Psoas muscle (tissue), 7 donors: ENCODE measurements at regions not wholly inside any gene's neighbourhood (a gene's known extent, or its start where the extent isn't known, plus 50 kb on each side); places are given as distances from the start of the nearest gene placed in this dataset.
A peak's percentile ranks its signal among the peaks of the same experiment; 100 is the strongest.
"Not testable (repeated sequence)": the region's sequence is repeated elsewhere in the genome, so short reads cannot be mapped to it uniquely, and the experiment has no call there.

Source experiments
- ATAC-seq, 4 donors: fragments of 200-7000 bp; cut with Tn5 transposase; one replicate each; pipeline ENCODE4 v1.9.1; 2020; ENCODE audit warnings: moderate library complexity in 3 of 4, mild to moderate bottlenecking in 2 of 4
- DNase-seq, 2 donors: peaks; one replicate each; pipeline ENCODE4 v3.0.0-alpha.2; 2020
- H3K27ac ChIP-seq: fragments of 200-600 bp; one replicate; pipeline ENCODE4 v1.8.0; 2022
- H3K27me3 ChIP-seq, 3 donors: fragments of 200-600 bp in 1 of 3; one replicate each; pipeline versions ENCODE4 v1.6.1 to v1.8.0; 2013 to 2022; ENCODE audit warnings: low read length in 2 of 3, mild to moderate bottlenecking in 2 of 3, moderate library complexity in 1 of 3; ENCODE audit not compliant: insufficient read depth in 3 of 3
- H3K36me3 ChIP-seq, 2 donors: fragments of 200-600 bp in 1 of 2; one replicate each; pipeline versions ENCODE4 v1.6.1 to v1.8.0; 2013 to 2022; ENCODE audit warnings: low read depth in 1 of 2, mild to moderate bottlenecking in 1 of 2, moderate library complexity in 1 of 2; ENCODE audit not compliant: insufficient read depth in 1 of 2
- H3K4me1 ChIP-seq: fragments of 200-600 bp; one replicate; pipeline ENCODE4 v1.8.0; 2022
- H3K4me3 ChIP-seq: fragments of 200-600 bp; one replicate; pipeline ENCODE4 v1.8.0; 2022; ENCODE audit warnings: mild to moderate bottlenecking
- H3K9me3 ChIP-seq: fragments of 200-600 bp; one replicate; pipeline ENCODE4 v1.8.0; 2022
- CTCF ChIP-seq: fragments of 200-600 bp; IDR thresholded peaks from one replicate; pipeline ENCODE4 v1.8.0; 2022; ENCODE audit warnings: antibody characterized with exemption
- WGBS, 3 donors: extraction: QIAGEN DNeasy Blood & Tissue Kit; methylation state at CpG; one replicate each; pipeline versions ENCODE4 v1.1.6 to v1.1.7; 2013; 5-methylcytosine and 5-hydroxymethylcytosine counted together
- intact Hi-C, 2 donors: fragments of 100-400 bp; cut with DNase I; formaldehyde crosslinking; loops; one replicate each; pipeline versions ENCODE4 v1.11.0 to v1.14.2; 2022
- donor health status: healthy with polysubstance abuse.
- donor health status: DM: no; HTN: no; CAD: no; lungs with moderate emphysema.
- donor health status: Bipolar disorder and iron deficiency.
- donor health status: healthy.
- donor health status: DM: yes; HTN: yes; CAD: no.
- donor health status: DM: no; HTN: no; CAD: no.
- donor health status: DM: yes; HTN: yes; CAD: no.

- 8 to 49% (median 24%) methylated on average over 5 of the region's 5 CpGs for WGBS, 3 donors
- H3K27me3 ChIP-seq, result no peaks in the 10 kb centered on the region
- H3K36me3 ChIP-seq, result no peaks in the 10 kb centered on the region
- no peaks in the 10 kb centered on the region for H3K4me1 ChIP-seq
- intact Hi-C loops, result no loop called here
- no peak for TF ChIP-seq CTCF
- no peak overlapping the region for H3K4me3 ChIP-seq
- DNase-seq, result peak in 1 of 2 donors; percentile 17
- no peaks in the 10 kb centered on the region for H3K9me3 ChIP-seq
- H3K27ac ChIP-seq, result peak overlapping the region; percentile 3
- ATAC-seq, result peak; percentile 36 to 88 (median 58)
These were observed 66.5 kb downstream of the DMP1 start for GRCh38 chr4:87716371-87717265.

- H3K4me3 ChIP-seq, result no peak overlapping the region
- no peaks in the 10 kb centered on the region for H3K27me3 ChIP-seq
- DNase-seq (no peak), ATAC-seq (peak; percentile 37 to 80 (median 54))
- 36 to 48% (median 41%) methylated on average over 7 of the region's 7 CpGs for WGBS, 3 donors
- H3K36me3 ChIP-seq, result no peaks in the 10 kb centered on the region
- intact Hi-C loops, result no loop called here
- no peaks in the 10 kb centered on the region for H3K9me3 ChIP-seq
- H3K27ac ChIP-seq, result peak overlapping the region; percentile 3
- no peaks in the 10 kb centered on the region for H3K4me1 ChIP-seq
- TF ChIP-seq CTCF, result no peak
These were observed 67.4 kb downstream of the DMP1 start for GRCh38 chr4:87717276-87718031.

GRCh38 chr4:87718217-87718835 lies 68.2 kb downstream of the DMP1 start:
- TF ChIP-seq CTCF, result no peak
- peak; percentile 23 to 71 for DNase-seq
- no peaks in the 10 kb centered on the region for H3K36me3 ChIP-seq
- ATAC-seq, result peak; percentile 36 to 67 (median 55)
- no peaks in the 10 kb centered on the region for H3K27me3 ChIP-seq
- intact Hi-C loops, result no loop called here
- H3K4me3 ChIP-seq, result no peak overlapping the region
- H3K4me1 ChIP-seq, result no peaks in the 10 kb centered on the region
- H3K27ac ChIP-seq, result peak overlapping the region; percentile 3
- no peaks in the 10 kb centered on the region for H3K9me3 ChIP-seq
- 52 to 78% (median 56%) methylated on average over 5 of the region's 5 CpGs for WGBS, 3 donors

GRCh38 chr4:87720094-87720691 lies 70.1 kb downstream of the DMP1 start:
- intact Hi-C loops, result no loop called here
- no peak for ATAC-seq
- Histone ChIP-seq H3K4me1 (no peaks in the 10 kb centered on the region), H3K4me3 (no peak overlapping the region), H3K27me3 (no peaks in the 10 kb centered on the region), H3K36me3 (no peaks in the 10 kb centered on the region), H3K27ac (no peak overlapping the region), H3K9me3 (no peaks in the 10 kb centered on the region)
- 57 to 79% (median 70%) methylated on average over 1 of the region's 1 CpG for WGBS, 3 donors
- DNase-seq, result no peak
- no peak for TF ChIP-seq CTCF

- H3K27ac ChIP-seq, H3K36me3 ChIP-seq, intact Hi-C loops, ATAC-seq, H3K9me3 ChIP-seq, H3K27me3 ChIP-seq, DNase-seq, H3K4me3 ChIP-seq, H3K4me1 ChIP-seq: not testable (repeated sequence)
- 83 to 100% (median 95%) methylated on average over 1 of the region's 1 CpG for WGBS, 3 donors
These were observed 74.1 kb upstream of the IBSP start for GRCh38 chr4:87725287-87725686.
